ENCODE measurements at regions not wholly inside any gene's neighbourhood (a gene's known extent, or its start where the extent isn't known, plus 50 kb on each side); places are given as distances from the start of the nearest gene placed in this dataset.

GRCh38 chr11:116649268-116649667 is 123.5 kb downstream of the BUD13 start:
- H3K9me3 ChIP-seq (ENCODE audit: low read length), result no peaks in the 10 kb centered on the region
- H3K36me3 ChIP-seq (ENCODE audit: insufficient read depth, low read length), result no peaks in the 10 kb centered on the region
- no peak overlapping the region for H3K4me2 ChIP-seq (ENCODE audit: low read length)
- no peak overlapping the region for H3K4me3 ChIP-seq (ENCODE audit: low read length)
- no peaks in the 10 kb centered on the region for H3K79me2 ChIP-seq (replicated peaks; ENCODE audit: insufficient read depth, low read length)
- H3K27ac ChIP-seq (ENCODE audit: low read length), result no peak overlapping the region
- no peak for TF ChIP-seq REST (IDR thresholded peaks at IDR 0.05; ENCODE audit: borderline replicate concordance)
- no peak for TF ChIP-seq CTCF (IDR thresholded peaks at IDR 0.05; ENCODE audit: poor library complexity, severe bottlenecking)
- TF ChIP-seq EP300 (conservative IDR thresholded peaks at IDR 0.05; ENCODE audit: poor library complexity, severe bottlenecking), result no peak
- TF ChIP-seq TAF1 (IDR thresholded peaks at IDR 0.05; ENCODE audit: low read depth), result no peak
- no peak for TF ChIP-seq MXI1 (conservative IDR thresholded peaks at IDR 0.05; ENCODE audit: poor library complexity, severe bottlenecking)
- TF ChIP-seq SMC3 (conservative IDR thresholded peaks at IDR 0.05; ENCODE audit: poor library complexity), result no peak
- no peak for TF ChIP-seq POLR2AphosphoS5 (IDR thresholded peaks at IDR 0.05)
- no peak for TF ChIP-seq EZH2 (IDR thresholded peaks at IDR 0.05; ENCODE audit: borderline replicate concordance, insufficient read depth, low read length, poor library complexity, severe bottlenecking)
- TF ChIP-seq RAD21 (conservative IDR thresholded peaks at IDR 0.05), result no peak
- H3F3A ChIP-seq (ENCODE audit: insufficient read depth, low read length, poor library complexity, severe bottlenecking), result no peaks in the 10 kb centered on the region
- no peak overlapping the region for H3K9ac ChIP-seq (ENCODE audit: low read length)
- no peaks in the 10 kb centered on the region for H3K27me3 ChIP-seq (ENCODE audit: insufficient read depth, low read depth, low read length)
- no peaks in the 10 kb centered on the region for H4K20me1 ChIP-seq (ENCODE audit: insufficient read depth)
- no peak overlapping the region for H2AFZ ChIP-seq (ENCODE audit: low read depth, low read length)
- no peaks in the 10 kb centered on the region for H3K9me2 ChIP-seq (ENCODE audit: insufficient read depth, low read length)

GRCh38 chr11:116648247-116649174 is 124.3 kb downstream of the BUD13 start:
- Histone ChIP-seq H4K20me1 (ENCODE audit: insufficient read depth) (no peaks in the 10 kb centered on the region), H3K36me3 (ENCODE audit: insufficient read depth, low read length) (no peaks in the 10 kb centered on the region), H3K9me3 (ENCODE audit: low read length) (no peaks in the 10 kb centered on the region), H3K9ac (ENCODE audit: low read length) (no peak overlapping the region), H3F3A (ENCODE audit: insufficient read depth, low read length, poor library complexity, severe bottlenecking) (no peaks in the 10 kb centered on the region), H3K4me2 (ENCODE audit: low read length) (no peak overlapping the region), H2AFZ (ENCODE audit: low read depth, low read length) (no peak overlapping the region), H3K4me3 (ENCODE audit: low read length) (no peak overlapping the region), H3K79me2 (replicated peaks; ENCODE audit: insufficient read depth, low read length) (no peaks in the 10 kb centered on the region), H3K27ac (ENCODE audit: low read length) (no peak overlapping the region), H3K9me2 (ENCODE audit: insufficient read depth, low read length) (no peaks in the 10 kb centered on the region), H3K27me3 (ENCODE audit: insufficient read depth, low read depth, low read length) (no peaks in the 10 kb centered on the region)
- TF ChIP-seq SMC3 (conservative IDR thresholded peaks at IDR 0.05; ENCODE audit: poor library complexity), result no peak
- no peak for TF ChIP-seq CTCF (IDR thresholded peaks at IDR 0.05; ENCODE audit: poor library complexity, severe bottlenecking)
- TF ChIP-seq REST (IDR thresholded peaks at IDR 0.05; ENCODE audit: borderline replicate concordance), result no peak
- no peak for TF ChIP-seq RAD21 (conservative IDR thresholded peaks at IDR 0.05)
- TF ChIP-seq TAF1 (IDR thresholded peaks at IDR 0.05; ENCODE audit: low read depth), result no peak
- TF ChIP-seq POLR2AphosphoS5 (IDR thresholded peaks at IDR 0.05), result no peak
- no peak for TF ChIP-seq EP300 (conservative IDR thresholded peaks at IDR 0.05; ENCODE audit: poor library complexity, severe bottlenecking)
- no peak for TF ChIP-seq EZH2 (IDR thresholded peaks at IDR 0.05; ENCODE audit: borderline replicate concordance, insufficient read depth, low read length, poor library complexity, severe bottlenecking)
- TF ChIP-seq MXI1 (conservative IDR thresholded peaks at IDR 0.05; ENCODE audit: poor library complexity, severe bottlenecking), result no peak

Data from neural cell (in vitro differentiated cells).